MM.1S (cell line): ENCODE measurements at regions not wholly inside any gene's neighbourhood (a gene's known extent, or its start where the extent isn't known, plus 50 kb on each side); places are given as distances from the start of the nearest gene placed in this dataset.

Experiments
- DNase-seq: peaks from one replicate; pipeline ENCODE4 v3.0.0-alpha.2; 2015
- H2AFZ ChIP-seq: fragments of 300-600 bp; sonication (generic); 2 replicates; pipeline ENCODE4 v1.6.0; 2016; ENCODE audit warnings: antibody characterized with exemption, low read length
- H3F3A ChIP-seq: fragments of 300-600 bp; sonication (generic); 2 replicates; pipeline ENCODE4 v1.6.1; 2016; ENCODE audit warnings: mild to moderate bottlenecking, antibody characterized with exemption, low read length, moderate library complexity, mixed read lengths; ENCODE audit not compliant: insufficient read depth
- H3K27ac ChIP-seq: fragments of 300-600 bp; sonication (generic); 2 replicates; pipeline ENCODE4 v1.5.1; 2016; ENCODE audit warnings: mild to moderate bottlenecking, low read length
- H3K27me3 ChIP-seq: fragments of 300-600 bp; sonication (generic); replicated peaks from 2 replicates; pipeline ENCODE4 v1.6.0; 2016; ENCODE audit warnings: low read length; ENCODE audit not compliant: insufficient read depth
- H3K36me3 ChIP-seq: fragments of 300-600 bp; sonication (generic); replicated peaks from 2 replicates; pipeline ENCODE4 v1.6.1; 2016; ENCODE audit warnings: mild to moderate bottlenecking, low read length, mixed read lengths; ENCODE audit not compliant: insufficient read depth
- H3K4me1 ChIP-seq: fragments of 300-600 bp; sonication (generic); 2 replicates; pipeline ENCODE4 v1.6.1; 2016; ENCODE audit warnings: low read length, mixed read lengths
- H3K4me2 ChIP-seq: fragments of 300-600 bp; sonication (generic); 2 replicates; pipeline ENCODE4 v1.6.0; 2016; ENCODE audit warnings: low read depth, low read length
- H3K4me3 ChIP-seq: fragments of 300-600 bp; sonication (generic); 2 replicates; pipeline ENCODE4 v1.5.1; 2016; ENCODE audit warnings: low read length, mixed read lengths
- H3K79me2 ChIP-seq: fragments of 300-600 bp; sonication (generic); 2 replicates; pipeline ENCODE4 v1.6.1; 2016; ENCODE audit warnings: mixed run types, low read length, mixed read lengths
- H3K9ac ChIP-seq: fragments of 300-600 bp; sonication (generic); 2 replicates; pipeline ENCODE4 v1.6.1; 2016; ENCODE audit warnings: low read length, mixed read lengths
- H3K9me2 ChIP-seq: fragments of 300-600 bp; sonication (generic); replicated peaks from 2 replicates; pipeline ENCODE4 v1.6.1; 2016; ENCODE audit warnings: mild to moderate bottlenecking, low read length, mixed read lengths; ENCODE audit not compliant: insufficient read depth
- H3K9me3 ChIP-seq: fragments of 300-600 bp; sonication (generic); replicated peaks from 2 replicates; pipeline ENCODE4 v1.6.1; 2016; ENCODE audit warnings: mild to moderate bottlenecking, low read length, mixed read lengths; ENCODE audit not compliant: insufficient read depth
- H4K20me1 ChIP-seq: fragments of 300-600 bp; sonication (generic); 2 replicates; pipeline ENCODE4 v1.6.1; 2016; ENCODE audit warnings: mild to moderate bottlenecking, low read length, moderate library complexity, mixed read lengths; ENCODE audit not compliant: insufficient read depth
- CTCF ChIP-seq: fragments of 300-600 bp; sonication (generic); IDR thresholded peaks from 2 replicates; pipeline ENCODE4 v1.5.1; 2016; ENCODE audit warnings: antibody characterized with exemption, low read length, mixed read lengths
- EZH2 ChIP-seq: fragments of 300-600 bp; sonication (generic); optimal IDR thresholded peaks from 2 replicates; pipeline ENCODE3; 2017; ENCODE audit warnings: low read depth, mild to moderate bottlenecking, antibody characterized with exemption, low read length, mixed read lengths
- EZH2phosphoT487 ChIP-seq: fragments of 300-600 bp; sonication (generic); IDR thresholded peaks from 2 replicates; pipeline ENCODE4 v1.6.1; 2018; ENCODE audit warnings: antibody characterized with exemption, low read length

GRCh38 chr11:92671081-92671480 is 298.4 kb upstream of the MTNR1B start:
- no peaks in the 10 kb centered on the region for H3F3A ChIP-seq
- TF ChIP-seq EZH2phosphoT487: no peak
- no peak for TF ChIP-seq EZH2
- no peak for TF ChIP-seq CTCF
- no peaks in the 10 kb centered on the region for H3K27me3 ChIP-seq
- no peaks in the 10 kb centered on the region for H3K4me1 ChIP-seq
- H2AFZ ChIP-seq: no peak overlapping the region
- H3K4me3 ChIP-seq: no peak overlapping the region
- no peak for DNase-seq
- H3K36me3 ChIP-seq: no peaks in the 10 kb centered on the region
- H3K9me3 ChIP-seq: no peaks in the 10 kb centered on the region
- H3K9me2 ChIP-seq: no peaks in the 10 kb centered on the region
- no peak overlapping the region for H3K9ac ChIP-seq
- no peak overlapping the region for H3K27ac ChIP-seq
- H3K4me2 ChIP-seq: no peak overlapping the region
- H3K79me2 ChIP-seq: no peaks in the 10 kb centered on the region
- H4K20me1 ChIP-seq: no peaks in the 10 kb centered on the region

DNA sequence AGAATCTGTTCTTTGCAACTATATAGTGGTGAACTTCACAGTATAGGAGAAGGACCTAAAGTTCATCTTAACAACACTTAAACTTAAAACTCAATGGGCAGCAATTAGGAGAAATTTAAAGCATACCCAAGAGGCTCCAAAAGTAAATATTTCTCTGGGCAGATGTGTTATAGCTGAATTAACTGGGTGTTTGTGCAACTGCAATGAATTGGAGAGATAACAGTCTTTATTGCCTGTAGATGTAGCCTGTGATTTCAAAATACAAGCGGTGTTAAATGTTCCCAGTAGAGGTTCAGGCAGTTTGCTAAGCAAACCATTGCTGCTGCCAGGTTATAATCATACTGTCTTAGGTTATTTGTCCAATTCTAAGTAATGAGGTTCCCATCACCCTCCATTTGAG is 294.1 kb upstream of the MTNR1B start:
- H3K27me3 ChIP-seq: no peaks in the 10 kb centered on the region
- H3K9me2 ChIP-seq: no peaks in the 10 kb centered on the region
- H3K79me2 ChIP-seq: no peaks in the 10 kb centered on the region
- no peak overlapping the region for H3K4me3 ChIP-seq
- no peaks in the 10 kb centered on the region for H3K36me3 ChIP-seq
- no peaks in the 10 kb centered on the region for H3K4me1 ChIP-seq
- no peak for TF ChIP-seq EZH2
- TF ChIP-seq CTCF: no peak
- no peak for TF ChIP-seq EZH2phosphoT487
- H2AFZ ChIP-seq: no peak overlapping the region
- H3K4me2 ChIP-seq: no peak overlapping the region
- no peaks in the 10 kb centered on the region for H3F3A ChIP-seq
- no peaks in the 10 kb centered on the region for H3K9me3 ChIP-seq
- H3K9ac ChIP-seq: no peak overlapping the region
- no peaks in the 10 kb centered on the region for H4K20me1 ChIP-seq
- no peak for DNase-seq
- H3K27ac ChIP-seq: no peak overlapping the region

- Histone ChIP-seq H3K79me2 (no peaks in the 10 kb centered on the region), H4K20me1 (no peaks in the 10 kb centered on the region), H3F3A (no peaks in the 10 kb centered on the region), H3K9me2 (no peaks in the 10 kb centered on the region), H3K4me2 (no peak overlapping the region), H3K27me3 (no peaks in the 10 kb centered on the region), H3K9ac (no peak overlapping the region), H3K4me3 (no peak overlapping the region), H3K9me3 (no peaks in the 10 kb centered on the region), H3K36me3 (no peaks in the 10 kb centered on the region), H3K4me1 (no peaks in the 10 kb centered on the region), H3K27ac (no peak overlapping the region), H2AFZ (no peak overlapping the region)
- no peak for TF ChIP-seq EZH2
- TF ChIP-seq EZH2phosphoT487: no peak
- TF ChIP-seq CTCF: no peak
- DNase-seq: no peak
These were observed 293.6 kb upstream of the MTNR1B start for GRCh38 chr11:92675810-92676209.
